SK-N-SH (cell line): ENCODE measurements at regions not wholly inside any gene's neighbourhood (a gene's known extent, or its start where the extent isn't known, plus 50 kb on each side); places are given as distances from the start of the nearest gene placed in this dataset.

Experiments
- CTCF ChIP-seq: fragments of 200-600 bp; sonication (generic); IDR thresholded peaks from 2 replicates; pipeline ENCODE4 v1.6.1; 2017; ENCODE audit warnings: antibody characterized with exemption, mild to moderate bottlenecking, moderate library complexity
- GABPA ChIP-seq: IDR thresholded peaks from 2 replicates; pipeline ENCODE4 v1.4.0; 2012; ENCODE audit warnings: low read depth, mild to moderate bottlenecking
- SIN3A ChIP-seq: IDR thresholded peaks from 2 replicates; pipeline ENCODE4 v1.6.1; 2012; ENCODE audit warnings: low read depth, mild to moderate bottlenecking, low read length, moderate library complexity, borderline replicate concordance

GRCh38 chr2:15851076-15851693, 89.2 kb upstream of the MYCN start:
- TF ChIP-seq GABPA (no peak), CTCF (no peak), SIN3A (no peak)
